ENCODE measurements at regions not wholly inside any gene's neighbourhood (a gene's known extent, or its start where the extent isn't known, plus 50 kb on each side); places are given as distances from the start of the nearest gene placed in this dataset.

- no peak overlapping the region for H2AFZ ChIP-seq (ENCODE audit: low read depth, low read length)
- H3K4me1 ChIP-seq (ENCODE audit: low read length) = peaks cover 16% of the 10 kb centered on the region
- H3K9me3 ChIP-seq (ENCODE audit: insufficient read depth, low read length) = no peaks in the 10 kb centered on the region
- no peaks in the 10 kb centered on the region for H4K20me1 ChIP-seq (ENCODE audit: insufficient read depth, low read length)
- no peak overlapping the region for H3K4me3 ChIP-seq (ENCODE audit: low read length)
- H3K4me2 ChIP-seq (ENCODE audit: low read length) = peak overlapping the region; percentile 46
- H3K27ac ChIP-seq (ENCODE audit: low read length) = no peak overlapping the region
- no peaks in the 10 kb centered on the region for H3K36me3 ChIP-seq (replicated peaks; ENCODE audit: low read depth, low read length)
- H3K9ac ChIP-seq (ENCODE audit: low read length) = no peak overlapping the region
- no peaks in the 10 kb centered on the region for H3K79me2 ChIP-seq (ENCODE audit: low read length)
- H3K27me3 ChIP-seq (ENCODE audit: low read depth, low read length) = no peaks in the 10 kb centered on the region
- TF ChIP-seq, protein P1, sequence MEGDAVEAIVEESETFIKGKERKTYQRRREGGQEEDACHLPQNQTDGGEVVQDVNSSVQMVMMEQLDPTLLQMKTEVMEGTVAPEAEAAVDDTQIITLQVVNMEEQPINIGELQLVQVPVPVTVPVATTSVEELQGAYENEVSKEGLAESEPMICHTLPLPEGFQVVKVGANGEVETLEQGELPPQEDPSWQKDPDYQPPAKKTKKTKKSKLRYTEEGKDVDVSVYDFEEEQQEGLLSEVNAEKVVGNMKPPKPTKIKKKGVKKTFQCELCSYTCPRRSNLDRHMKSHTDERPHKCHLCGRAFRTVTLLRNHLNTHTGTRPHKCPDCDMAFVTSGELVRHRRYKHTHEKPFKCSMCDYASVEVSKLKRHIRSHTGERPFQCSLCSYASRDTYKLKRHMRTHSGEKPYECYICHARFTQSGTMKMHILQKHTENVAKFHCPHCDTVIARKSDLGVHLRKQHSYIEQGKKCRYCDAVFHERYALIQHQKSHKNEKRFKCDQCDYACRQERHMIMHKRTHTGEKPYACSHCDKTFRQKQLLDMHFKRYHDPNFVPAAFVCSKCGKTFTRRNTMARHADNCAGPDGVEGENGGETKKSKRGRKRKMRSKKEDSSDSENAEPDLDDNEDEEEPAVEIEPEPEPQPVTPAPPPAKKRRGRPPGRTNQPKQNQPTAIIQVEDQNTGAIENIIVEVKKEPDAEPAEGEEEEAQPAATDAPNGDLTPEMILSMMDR (IDR thresholded peaks at IDR 0.05; ENCODE audit: low read depth, low read length) = no peak
- no peak for TF ChIP-seq EZH2phosphoT487 (IDR thresholded peaks at IDR 0.05; ENCODE audit: low read depth)
These were observed 127.0 kb upstream of the MAN1A1 start for GRCh38 chr6:119476554-119476953.

DNA sequence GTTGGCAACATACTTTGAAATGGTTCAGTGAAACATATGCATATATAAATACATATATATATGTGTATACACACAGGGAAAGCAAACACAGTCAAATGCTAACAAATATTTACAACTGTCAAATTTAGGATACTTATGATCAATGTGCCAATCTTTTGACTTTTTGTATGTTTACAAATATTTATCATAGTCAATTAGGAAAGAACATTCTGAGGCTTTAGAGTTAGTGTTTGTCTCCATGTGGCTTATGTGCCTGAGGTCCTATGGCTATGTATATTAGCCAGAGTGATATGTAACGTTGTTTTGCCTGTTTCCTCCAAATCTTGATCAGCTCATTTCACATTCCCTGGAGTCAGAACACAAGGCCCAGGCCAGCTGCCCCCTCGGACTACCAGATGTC lies 126.5 kb upstream of the MAN1A1 start:
- no peak overlapping the region for H3K9ac ChIP-seq (ENCODE audit: low read length)

GRCh38 chr6:119470893-119471542 lies 121.5 kb upstream of the MAN1A1 start:
- H3K4me3 ChIP-seq (ENCODE audit: low read length) = no peak overlapping the region
- no peaks in the 10 kb centered on the region for H3K36me3 ChIP-seq (replicated peaks; ENCODE audit: low read depth, low read length)
- H3K79me2 ChIP-seq (ENCODE audit: low read length) = no peaks in the 10 kb centered on the region
- no peak overlapping the region for H3K4me2 ChIP-seq (ENCODE audit: low read length)
- no peaks in the 10 kb centered on the region for H3K27me3 ChIP-seq (ENCODE audit: low read depth, low read length)
- H3K4me1 ChIP-seq (ENCODE audit: low read length) = 0 out of 2 replicates have a peak, but pooled peaks cover under 1% of the 10 kb centered on the region
- no peak overlapping the region for H2AFZ ChIP-seq (ENCODE audit: low read depth, low read length)
- no peak overlapping the region for H3K9ac ChIP-seq (ENCODE audit: low read length)
- no peaks in the 10 kb centered on the region for H4K20me1 ChIP-seq (ENCODE audit: insufficient read depth, low read length)
- TF ChIP-seq, protein P1 (IDR thresholded peaks at IDR 0.05; ENCODE audit: low read depth, low read length) = no peak
- TF ChIP-seq EZH2phosphoT487 (IDR thresholded peaks at IDR 0.05; ENCODE audit: low read depth) = no peak
- no peaks in the 10 kb centered on the region for H3K9me3 ChIP-seq (ENCODE audit: insufficient read depth, low read length)
- H3K27ac ChIP-seq (ENCODE audit: low read length) = no peak overlapping the region

More for the DNA sequence above, 126.5 kb upstream of the MAN1A1 start:
- no peaks in the 10 kb centered on the region for H3K27me3 ChIP-seq (ENCODE audit: low read depth, low read length)
- TF ChIP-seq EZH2phosphoT487 (IDR thresholded peaks at IDR 0.05; ENCODE audit: low read depth) = no peak
- TF ChIP-seq, protein P1 (IDR thresholded peaks at IDR 0.05; ENCODE audit: low read depth, low read length) = no peak
- no peak overlapping the region for H2AFZ ChIP-seq (ENCODE audit: low read depth, low read length)
- H3K4me1 ChIP-seq (ENCODE audit: low read length) = peaks cover 16% of the 10 kb centered on the region
- H4K20me1 ChIP-seq (ENCODE audit: insufficient read depth, low read length) = no peaks in the 10 kb centered on the region
- peak overlapping the region; percentile 46 for H3K4me2 ChIP-seq (ENCODE audit: low read length)
- H3K79me2 ChIP-seq (ENCODE audit: low read length) = no peaks in the 10 kb centered on the region
- H3K4me3 ChIP-seq (ENCODE audit: low read length) = no peak overlapping the region
- no peaks in the 10 kb centered on the region for H3K36me3 ChIP-seq (replicated peaks; ENCODE audit: low read depth, low read length)
- H3K27ac ChIP-seq (ENCODE audit: low read length) = no peak overlapping the region
- no peaks in the 10 kb centered on the region for H3K9me3 ChIP-seq (ENCODE audit: insufficient read depth, low read length)

DNA sequence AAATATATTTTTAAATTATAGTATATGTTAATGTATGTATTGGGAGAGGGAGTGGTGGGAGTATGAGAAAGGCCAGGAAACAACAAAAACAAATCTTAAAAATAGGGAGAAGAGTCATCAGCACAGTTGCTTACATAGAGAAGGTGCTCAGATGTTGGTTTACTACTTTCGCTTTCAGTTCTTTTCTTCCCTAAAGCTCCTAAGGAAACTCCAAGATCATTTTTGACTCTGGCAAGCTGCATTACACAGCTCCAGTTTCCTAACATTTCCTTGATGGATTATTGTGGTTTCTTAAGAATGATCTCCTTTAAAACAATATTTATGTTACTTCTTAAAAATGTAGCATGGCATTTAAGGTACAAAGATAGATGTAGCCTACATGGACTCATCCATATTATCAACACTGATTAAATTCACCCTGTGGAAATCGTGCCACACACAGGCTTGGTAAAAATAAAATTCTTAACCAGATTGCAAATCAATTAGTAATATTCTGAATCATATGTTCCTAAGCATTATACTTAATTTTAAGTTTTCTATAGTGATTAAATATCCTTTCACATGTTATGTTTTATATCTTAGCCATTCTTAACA lies 118.0 kb upstream of the MAN1A1 start:
- H3K4me2 ChIP-seq (ENCODE audit: low read length) = 0 out of 2 replicates have a peak overlapping the region, but pooled peaks have one; percentile 6
- peaks cover 22% of the 10 kb centered on the region for H3K4me1 ChIP-seq (ENCODE audit: low read length)
- no peak overlapping the region for H2AFZ ChIP-seq (ENCODE audit: low read depth, low read length)
- H3K9me3 ChIP-seq (ENCODE audit: insufficient read depth, low read length) = no peaks in the 10 kb centered on the region
- no peaks in the 10 kb centered on the region for H3K79me2 ChIP-seq (ENCODE audit: low read length)
- TF ChIP-seq EZH2phosphoT487 (IDR thresholded peaks at IDR 0.05; ENCODE audit: low read depth) = no peak
- TF ChIP-seq, protein P1 (IDR thresholded peaks at IDR 0.05; ENCODE audit: low read depth, low read length) = no peak
- H3K9ac ChIP-seq (ENCODE audit: low read length) = no peak overlapping the region
- no peak overlapping the region for H3K27ac ChIP-seq (ENCODE audit: low read length)
- no peak overlapping the region for H3K4me3 ChIP-seq (ENCODE audit: low read length)
- no peaks in the 10 kb centered on the region for H4K20me1 ChIP-seq (ENCODE audit: insufficient read depth, low read length)
- no peaks in the 10 kb centered on the region for H3K27me3 ChIP-seq (ENCODE audit: low read depth, low read length)
- H3K36me3 ChIP-seq (replicated peaks; ENCODE audit: low read depth, low read length) = no peaks in the 10 kb centered on the region
